AG09319 (cell line): ENCODE measurements at regions not wholly inside any gene's neighbourhood (a gene's known extent, or its start where the extent isn't known, plus 50 kb on each side); places are given as distances from the start of the nearest gene placed in this dataset.
A peak's percentile ranks its signal among the peaks of the same experiment; 100 is the strongest.

Experiments used
- DNase-seq: peaks from one replicate; pipeline ENCODE4 v3.0.0-alpha.2; 2010; ENCODE audit warnings: low read depth; ENCODE audit errors: extremely low read depth
- TF ChIP-seq, protein P1 (sequence below): IDR thresholded peaks from 2 replicates; pipeline ENCODE4 v1.5.1; 2011; ENCODE audit warnings: low read depth, mild to moderate bottlenecking, inconsistent platforms, low read length, moderate library complexity

DNA sequence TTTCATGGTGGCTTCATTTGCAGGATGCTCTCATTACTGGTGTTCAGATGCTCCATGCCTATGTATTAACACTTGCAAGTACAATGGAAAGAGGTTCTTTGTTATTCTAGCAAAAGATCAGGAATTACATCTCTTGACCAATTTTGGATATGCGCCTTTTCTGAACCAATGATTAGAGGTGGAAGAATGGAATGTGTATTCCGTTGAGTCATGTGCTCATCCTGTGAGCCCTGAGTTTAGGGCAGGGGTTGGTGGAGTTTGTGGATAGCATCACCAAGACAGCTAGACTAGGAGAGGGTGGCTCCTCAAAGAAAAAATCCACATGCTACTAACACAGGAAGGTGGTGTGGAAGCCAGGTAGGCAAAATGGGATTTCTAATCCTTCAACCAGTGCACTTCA, 80.7 kb upstream of the SLC25A26 start:
- TF ChIP-seq, protein P1, sequence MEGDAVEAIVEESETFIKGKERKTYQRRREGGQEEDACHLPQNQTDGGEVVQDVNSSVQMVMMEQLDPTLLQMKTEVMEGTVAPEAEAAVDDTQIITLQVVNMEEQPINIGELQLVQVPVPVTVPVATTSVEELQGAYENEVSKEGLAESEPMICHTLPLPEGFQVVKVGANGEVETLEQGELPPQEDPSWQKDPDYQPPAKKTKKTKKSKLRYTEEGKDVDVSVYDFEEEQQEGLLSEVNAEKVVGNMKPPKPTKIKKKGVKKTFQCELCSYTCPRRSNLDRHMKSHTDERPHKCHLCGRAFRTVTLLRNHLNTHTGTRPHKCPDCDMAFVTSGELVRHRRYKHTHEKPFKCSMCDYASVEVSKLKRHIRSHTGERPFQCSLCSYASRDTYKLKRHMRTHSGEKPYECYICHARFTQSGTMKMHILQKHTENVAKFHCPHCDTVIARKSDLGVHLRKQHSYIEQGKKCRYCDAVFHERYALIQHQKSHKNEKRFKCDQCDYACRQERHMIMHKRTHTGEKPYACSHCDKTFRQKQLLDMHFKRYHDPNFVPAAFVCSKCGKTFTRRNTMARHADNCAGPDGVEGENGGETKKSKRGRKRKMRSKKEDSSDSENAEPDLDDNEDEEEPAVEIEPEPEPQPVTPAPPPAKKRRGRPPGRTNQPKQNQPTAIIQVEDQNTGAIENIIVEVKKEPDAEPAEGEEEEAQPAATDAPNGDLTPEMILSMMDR: no peak
- DNase-seq: no peak

DNA sequence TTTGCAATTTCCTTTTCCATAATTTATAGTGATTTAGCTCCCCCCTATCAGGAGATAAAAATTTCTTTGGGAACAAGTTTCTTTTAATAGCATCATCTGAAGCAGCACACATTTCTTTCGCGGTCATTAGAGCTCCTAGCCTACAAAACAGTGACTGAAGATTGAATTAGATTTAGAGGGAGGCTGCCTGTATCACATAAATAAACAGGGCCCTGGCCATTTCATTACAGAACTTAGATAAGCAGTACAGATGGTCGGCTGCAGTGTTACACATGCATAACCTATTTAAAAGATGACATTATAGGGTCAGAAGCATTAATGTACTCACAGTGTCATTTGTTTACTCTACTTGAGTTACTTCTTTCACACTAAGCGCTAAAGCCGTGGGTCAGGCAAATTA, 81.4 kb upstream of the SLC25A26 start:
- no peak for DNase-seq
- TF ChIP-seq, protein P1: no peak

DNA sequence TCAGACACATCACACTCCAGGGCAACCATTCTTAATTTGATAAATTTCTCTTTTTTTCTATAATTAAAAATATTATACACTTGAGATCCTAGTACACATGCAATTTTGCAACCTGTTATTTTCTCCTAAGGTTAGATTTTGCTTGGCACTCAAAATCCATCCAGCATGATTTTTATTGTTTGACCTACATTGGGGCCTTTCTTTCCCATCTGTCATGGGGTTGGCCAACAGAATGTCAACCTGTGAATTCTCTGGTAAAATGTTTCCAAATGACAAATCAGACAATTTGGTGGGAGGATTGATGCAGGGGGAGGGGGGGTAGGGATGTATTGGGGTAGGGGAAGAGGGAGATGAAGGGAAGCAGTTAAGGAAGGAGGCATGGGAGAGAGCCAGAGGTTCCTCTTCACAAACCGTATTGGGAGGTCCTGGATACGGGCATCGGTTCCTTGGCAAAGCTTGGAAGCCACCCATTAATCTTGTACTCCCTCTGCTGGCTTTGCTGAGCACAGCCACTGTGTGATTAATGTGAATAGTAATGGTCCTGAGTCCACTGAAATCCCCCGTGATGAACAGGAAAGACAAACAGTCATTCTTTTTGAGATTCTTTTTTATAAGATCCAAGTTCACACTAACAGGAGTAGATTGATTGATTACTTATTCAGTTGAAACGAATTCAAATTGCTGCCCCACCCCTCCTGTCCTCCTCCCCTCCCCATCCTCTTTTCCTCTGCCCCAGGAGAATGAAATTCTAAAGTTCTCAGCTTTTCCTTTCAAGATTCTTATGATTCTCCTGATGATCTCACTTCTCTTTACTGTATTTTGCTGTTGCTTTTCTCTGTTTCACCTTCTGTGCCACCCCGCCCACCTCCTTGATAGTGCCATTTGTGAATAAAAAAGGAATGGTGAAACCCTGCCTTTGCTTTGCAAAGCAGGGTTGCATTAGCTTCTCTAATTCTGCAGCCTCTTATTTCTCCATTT, 82.2 kb upstream of the SLC25A26 start:
- TF ChIP-seq, protein P1: peak; percentile 92

DNA sequence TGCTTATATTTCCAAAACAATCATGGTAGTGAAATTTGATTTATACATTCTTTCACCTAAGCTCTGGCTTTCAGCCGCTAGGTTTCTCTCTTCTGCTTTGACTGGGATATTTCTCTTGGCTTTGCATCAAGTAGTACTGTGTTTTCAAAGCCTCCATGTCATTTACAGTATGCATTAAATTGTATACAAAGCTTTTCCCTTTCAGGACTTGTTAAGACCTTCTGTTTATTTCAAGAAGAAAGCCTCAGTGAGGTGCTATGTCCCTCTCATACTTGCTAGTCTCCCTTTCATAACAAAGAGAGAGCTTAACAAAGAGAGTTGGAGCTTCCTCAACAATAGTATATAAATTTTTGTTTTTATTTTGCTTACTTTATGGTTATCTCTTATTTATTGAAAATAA, 84.2 kb upstream of the SLC25A26 start:
- TF ChIP-seq, protein P1: no peak
- DNase-seq: no peak

More for the DNA sequence above, 82.2 kb upstream of the SLC25A26 start:
- peak; percentile 24 for DNase-seq

DNA sequence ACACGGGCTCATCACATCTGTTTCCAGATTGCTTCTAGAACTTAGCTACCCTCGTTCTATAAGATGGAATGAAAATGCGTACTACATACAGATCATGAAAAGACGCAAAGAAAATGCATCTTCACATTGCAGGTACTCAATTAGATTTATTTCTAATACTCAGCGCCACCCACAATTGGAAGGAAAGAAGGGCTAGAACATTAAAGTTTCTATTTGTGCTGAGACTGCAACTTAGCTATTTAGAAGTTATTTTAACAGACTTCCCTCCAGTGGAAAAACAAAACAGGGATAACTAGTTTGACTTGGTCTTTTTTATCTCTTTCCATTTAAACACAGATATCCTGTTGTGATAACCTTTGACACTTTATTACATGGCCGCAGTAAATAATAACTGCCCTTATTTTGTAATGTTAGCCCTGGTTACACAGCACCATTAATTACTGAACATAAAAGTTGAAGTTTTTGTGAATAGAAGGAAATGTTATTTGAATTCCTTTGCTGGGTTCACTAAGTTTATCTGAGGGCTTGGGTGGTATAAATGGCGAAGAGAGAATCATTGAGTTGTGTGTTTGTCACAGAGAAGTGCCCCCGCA, 86.9 kb upstream of the SLC25A26 start:
- TF ChIP-seq, protein P1: no peak

DNA sequence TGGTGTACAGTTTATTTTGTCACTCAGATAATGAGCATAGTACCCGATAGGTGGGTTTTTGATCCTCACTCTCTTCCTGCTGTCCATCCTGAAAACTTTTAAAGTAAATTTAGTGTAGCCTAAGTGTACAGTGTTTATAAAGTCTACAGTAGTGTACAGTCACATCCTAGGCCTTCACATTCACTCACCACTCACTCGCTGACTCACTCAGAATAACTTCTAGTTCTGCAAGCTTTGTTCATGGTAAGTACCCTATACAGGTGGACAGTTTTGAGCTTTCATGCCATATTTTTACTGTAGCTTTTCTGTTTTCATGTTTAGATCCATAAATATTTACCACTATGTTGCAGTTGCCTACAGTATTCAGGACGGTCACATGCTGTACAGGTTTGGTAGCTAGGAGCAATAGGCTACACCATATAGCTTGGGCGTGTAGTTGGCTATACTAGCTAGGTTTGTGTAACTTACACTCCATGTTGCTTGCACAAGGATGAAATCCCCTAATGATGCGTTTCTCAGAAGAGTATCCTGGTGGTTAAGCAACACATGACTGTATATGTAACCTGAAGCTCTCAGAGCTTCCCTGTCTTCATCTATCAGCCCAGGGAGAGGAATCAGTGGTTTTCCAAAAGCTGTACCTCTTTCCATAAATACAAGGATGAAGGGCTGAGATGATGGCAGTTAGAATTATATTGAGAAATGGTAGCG, 87.6 kb upstream of the SLC25A26 start:
- no peak for DNase-seq
- TF ChIP-seq, protein P1: no peak

More for the DNA sequence above, 86.9 kb upstream of the SLC25A26 start:
- DNase-seq: no peak

DNA sequence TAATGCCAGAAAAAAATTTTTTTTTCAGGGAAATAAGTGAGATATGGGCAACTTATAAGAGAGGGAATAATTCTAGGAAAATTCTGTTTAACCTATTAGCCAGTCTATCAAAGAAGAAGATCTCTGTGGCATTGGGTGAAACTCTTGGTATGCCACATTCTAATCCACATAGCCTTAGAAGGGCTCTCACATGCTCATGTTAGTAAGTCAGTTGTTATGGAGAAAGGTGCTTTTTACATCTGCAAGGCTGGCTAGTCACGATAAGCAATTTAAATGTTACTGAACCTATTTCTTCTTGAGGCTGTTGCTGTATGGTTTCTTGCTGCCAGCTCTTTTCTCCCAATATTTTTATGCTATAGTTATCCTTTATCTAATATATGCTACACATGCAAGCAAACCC, 89.9 kb upstream of the MAGI1 start:
- TF ChIP-seq, protein P1: no peak
- DNase-seq: no peak
